MM.1S (cell line): ENCODE measurements at regions not wholly inside any gene's neighbourhood (a gene's known extent, or its start where the extent isn't known, plus 50 kb on each side); places are given as distances from the start of the nearest gene placed in this dataset.

ENCODE experiments used
- DNase-seq: peaks from one replicate; pipeline ENCODE4 v3.0.0-alpha.2; 2015
- H2AFZ ChIP-seq: fragments of 300-600 bp; sonication (generic); 2 replicates; pipeline ENCODE4 v1.6.0; 2016; ENCODE audit warnings: antibody characterized with exemption, low read length
- H3F3A ChIP-seq: fragments of 300-600 bp; sonication (generic); 2 replicates; pipeline ENCODE4 v1.6.1; 2016; ENCODE audit warnings: mild to moderate bottlenecking, antibody characterized with exemption, low read length, moderate library complexity, mixed read lengths; ENCODE audit not compliant: insufficient read depth
- H3K27ac ChIP-seq: fragments of 300-600 bp; sonication (generic); 2 replicates; pipeline ENCODE4 v1.5.1; 2016; ENCODE audit warnings: mild to moderate bottlenecking, low read length
- H3K27me3 ChIP-seq: fragments of 300-600 bp; sonication (generic); replicated peaks from 2 replicates; pipeline ENCODE4 v1.6.0; 2016; ENCODE audit warnings: low read length; ENCODE audit not compliant: insufficient read depth
- H3K36me3 ChIP-seq: fragments of 300-600 bp; sonication (generic); replicated peaks from 2 replicates; pipeline ENCODE4 v1.6.1; 2016; ENCODE audit warnings: mild to moderate bottlenecking, low read length, mixed read lengths; ENCODE audit not compliant: insufficient read depth
- H3K4me1 ChIP-seq: fragments of 300-600 bp; sonication (generic); 2 replicates; pipeline ENCODE4 v1.6.1; 2016; ENCODE audit warnings: low read length, mixed read lengths
- H3K4me2 ChIP-seq: fragments of 300-600 bp; sonication (generic); 2 replicates; pipeline ENCODE4 v1.6.0; 2016; ENCODE audit warnings: low read depth, low read length
- H3K4me3 ChIP-seq: fragments of 300-600 bp; sonication (generic); 2 replicates; pipeline ENCODE4 v1.5.1; 2016; ENCODE audit warnings: low read length, mixed read lengths
- H3K79me2 ChIP-seq: fragments of 300-600 bp; sonication (generic); 2 replicates; pipeline ENCODE4 v1.6.1; 2016; ENCODE audit warnings: mixed run types, low read length, mixed read lengths
- H3K9ac ChIP-seq: fragments of 300-600 bp; sonication (generic); 2 replicates; pipeline ENCODE4 v1.6.1; 2016; ENCODE audit warnings: low read length, mixed read lengths
- H3K9me2 ChIP-seq: fragments of 300-600 bp; sonication (generic); replicated peaks from 2 replicates; pipeline ENCODE4 v1.6.1; 2016; ENCODE audit warnings: mild to moderate bottlenecking, low read length, mixed read lengths; ENCODE audit not compliant: insufficient read depth
- H3K9me3 ChIP-seq: fragments of 300-600 bp; sonication (generic); replicated peaks from 2 replicates; pipeline ENCODE4 v1.6.1; 2016; ENCODE audit warnings: mild to moderate bottlenecking, low read length, mixed read lengths; ENCODE audit not compliant: insufficient read depth
- H4K20me1 ChIP-seq: fragments of 300-600 bp; sonication (generic); 2 replicates; pipeline ENCODE4 v1.6.1; 2016; ENCODE audit warnings: mild to moderate bottlenecking, low read length, moderate library complexity, mixed read lengths; ENCODE audit not compliant: insufficient read depth
- CTCF ChIP-seq: fragments of 300-600 bp; sonication (generic); IDR thresholded peaks from 2 replicates; pipeline ENCODE4 v1.5.1; 2016; ENCODE audit warnings: antibody characterized with exemption, low read length, mixed read lengths
- EZH2 ChIP-seq: fragments of 300-600 bp; sonication (generic); optimal IDR thresholded peaks from 2 replicates; pipeline ENCODE3; 2017; ENCODE audit warnings: low read depth, mild to moderate bottlenecking, antibody characterized with exemption, low read length, mixed read lengths
- EZH2phosphoT487 ChIP-seq: fragments of 300-600 bp; sonication (generic); IDR thresholded peaks from 2 replicates; pipeline ENCODE4 v1.6.1; 2018; ENCODE audit warnings: antibody characterized with exemption, low read length

GRCh38 chr4:60923075-60923474 lies 277.1 kb upstream of the ADGRL3 start:
- no peak overlapping the region for H2AFZ ChIP-seq
- H3F3A ChIP-seq, result no peaks in the 10 kb centered on the region
- H3K27me3 ChIP-seq, result no peaks in the 10 kb centered on the region
- H3K9me3 ChIP-seq, result no peaks in the 10 kb centered on the region
- no peaks in the 10 kb centered on the region for H4K20me1 ChIP-seq
- H3K27ac ChIP-seq, result no peak overlapping the region
- H3K4me1 ChIP-seq, result no peaks in the 10 kb centered on the region
- H3K79me2 ChIP-seq, result no peaks in the 10 kb centered on the region
- no peaks in the 10 kb centered on the region for H3K36me3 ChIP-seq
- DNase-seq, result no peak
- H3K9me2 ChIP-seq, result no peaks in the 10 kb centered on the region
- H3K4me3 ChIP-seq, result no peak overlapping the region
- TF ChIP-seq CTCF, result no peak
- no peak for TF ChIP-seq EZH2
- TF ChIP-seq EZH2phosphoT487, result no peak
- no peak overlapping the region for H3K9ac ChIP-seq
- H3K4me2 ChIP-seq, result no peak overlapping the region

- Histone ChIP-seq H3K9me2 (no peaks in the 10 kb centered on the region), H3K9me3 (no peaks in the 10 kb centered on the region), H3K36me3 (no peaks in the 10 kb centered on the region), H3K4me2 (no peak overlapping the region), H3K4me1 (no peaks in the 10 kb centered on the region), H3K9ac (no peak overlapping the region), H2AFZ (no peak overlapping the region), H3K27me3 (no peaks in the 10 kb centered on the region), H3K4me3 (no peak overlapping the region), H3K27ac (no peak overlapping the region), H3F3A (no peaks in the 10 kb centered on the region), H3K79me2 (no peaks in the 10 kb centered on the region), H4K20me1 (no peaks in the 10 kb centered on the region)
- TF ChIP-seq CTCF (no peak), EZH2phosphoT487 (no peak), EZH2 (no peak)
- no peak for DNase-seq
These were observed 273.5 kb upstream of the ADGRL3 start for GRCh38 chr4:60926624-60927023.

GRCh38 chr4:60930866-60931265 lies 269.3 kb upstream of the ADGRL3 start:
- Histone ChIP-seq H3K4me1 (no peaks in the 10 kb centered on the region), H3F3A (no peaks in the 10 kb centered on the region), H3K36me3 (no peaks in the 10 kb centered on the region), H3K27ac (no peak overlapping the region), H3K79me2 (no peaks in the 10 kb centered on the region), H3K9me2 (no peaks in the 10 kb centered on the region), H3K9ac (no peak overlapping the region), H3K9me3 (no peaks in the 10 kb centered on the region), H3K4me3 (no peak overlapping the region), H2AFZ (no peak overlapping the region), H3K27me3 (no peaks in the 10 kb centered on the region), H3K4me2 (no peak overlapping the region), H4K20me1 (no peaks in the 10 kb centered on the region)
- no peak for DNase-seq
- TF ChIP-seq CTCF, result no peak
- no peak for TF ChIP-seq EZH2phosphoT487
- TF ChIP-seq EZH2, result no peak
